ENCODE measurements at regions not wholly inside any gene's neighbourhood (a gene's known extent, or its start where the extent isn't known, plus 50 kb on each side); places are given as distances from the start of the nearest gene placed in this dataset.

- Histone ChIP-seq H3K4me2 (replicated peaks; ENCODE audit: extremely low read depth, low read length, poor library complexity, severe bottlenecking) (no peak overlapping the region), H2AFZ (ENCODE audit: insufficient read depth, low read depth, low read length, poor library complexity, severe bottlenecking) (no peak overlapping the region), H3K9ac (ENCODE audit: insufficient read depth, low read length, poor library complexity, severe bottlenecking) (no peak overlapping the region), H4K20me1 (ENCODE audit: insufficient read depth, low read length) (no peaks in the 10 kb centered on the region), H3K27ac (ENCODE audit: low read depth in 1 of 2, low read length in 2 of 2) (no peak overlapping the region), H3K27me3 (ENCODE audit: control insufficient read depth in 2 of 2, insufficient read depth in 2 of 2, low read length in 2 of 2) (no peaks in the 10 kb centered on the region), H3K79me2 (ENCODE audit: insufficient read depth, low read length) (no peaks in the 10 kb centered on the region), H3K9me3 (replicated peaks in 1 of 2; ENCODE audit: control insufficient read depth in 1 of 2, insufficient read depth in 1 of 2, low read length in 2 of 2) (peaks cover 0 to 5% of the 10 kb centered on the region in 2 donors), H3K4me1 (ENCODE audit: control insufficient read depth in 1 of 2, insufficient read depth in 2 of 2, low read length in 2 of 2) (no peaks in the 10 kb centered on the region), H3K36me3 (replicated peaks in 1 of 2; ENCODE audit: control insufficient read depth in 1 of 2, insufficient read depth in 2 of 2, low read length in 2 of 2) (no peaks in the 10 kb centered on the region), H3K4me3 (replicated peaks in 1 of 3; ENCODE audit: low read depth in 2 of 3, low read length in 3 of 3) (no peak overlapping the region)
- Mint-ChIP-seq H3K36me3 (no peaks in the 10 kb centered on the region), H3K9me3 (peaks cover 0 to 10% (median 7%) of the 10 kb centered on the region in 7 donors), H3K27ac (no peak overlapping the region), H3K4me3 (no peak overlapping the region), H3K4me1 (no peaks in the 10 kb centered on the region), H3K27me3 (ENCODE audit: low read depth in 3 of 3) (no peaks in the 10 kb centered on the region)
- intact Hi-C loops (cut with micrococcal nuclease), result no loop called here
- WGBS (ENCODE audit: insufficient coverage), result 100% methylated on average over 2 of the region's 4 CpGs
- no peak for DNase-seq
- TF ChIP-seq CTCF (IDR thresholded peaks at IDR 0.05), result no peak
These were observed 523.2 kb downstream of the NTRK2 start for GRCh38 chr9:85192750-85193149.

- H3K9me3 ChIP-seq (replicated peaks in 1 of 2; ENCODE audit: control insufficient read depth in 1 of 2, insufficient read depth in 1 of 2, low read length in 2 of 2), result no peaks in the 10 kb centered on the region
- H3K4me2 ChIP-seq (replicated peaks; ENCODE audit: extremely low read depth, low read length, poor library complexity, severe bottlenecking), result no peak overlapping the region
- TF ChIP-seq CTCF (IDR thresholded peaks at IDR 0.05), result no peak
- intact Hi-C loops (cut with micrococcal nuclease), result no loop called here
- H3K27ac ChIP-seq (ENCODE audit: low read depth in 1 of 2, low read length in 2 of 2), result no peak overlapping the region
- Mint-ChIP-seq H3K4me3 (no peak overlapping the region), H3K27ac (no peak overlapping the region), H3K9me3 (peaks cover 0 to 7% (median 2%) of the 10 kb centered on the region in 7 donors), H3K36me3 (no peaks in the 10 kb centered on the region), H3K4me1 (no peaks in the 10 kb centered on the region), H3K27me3 (ENCODE audit: low read depth in 3 of 3) (no peaks in the 10 kb centered on the region)
- no peaks in the 10 kb centered on the region for H3K27me3 ChIP-seq (ENCODE audit: control insufficient read depth in 2 of 2, insufficient read depth in 2 of 2, low read length in 2 of 2)
- DNase-seq, result no peak
- WGBS (ENCODE audit: insufficient coverage), result no CpG with 5 or more reads among the region's 2 CpGs
- no peaks in the 10 kb centered on the region for H3K4me1 ChIP-seq (ENCODE audit: control insufficient read depth in 1 of 2, insufficient read depth in 2 of 2, low read length in 2 of 2)
- no peaks in the 10 kb centered on the region for H3K79me2 ChIP-seq (ENCODE audit: insufficient read depth, low read length)
- no peaks in the 10 kb centered on the region for H3K36me3 ChIP-seq (replicated peaks in 1 of 2; ENCODE audit: control insufficient read depth in 1 of 2, insufficient read depth in 2 of 2, low read length in 2 of 2)
- no peaks in the 10 kb centered on the region for H4K20me1 ChIP-seq (ENCODE audit: insufficient read depth, low read length)
- no peak overlapping the region for H2AFZ ChIP-seq (ENCODE audit: insufficient read depth, low read depth, low read length, poor library complexity, severe bottlenecking)
- H3K4me3 ChIP-seq (replicated peaks in 1 of 3; ENCODE audit: low read depth in 2 of 3, low read length in 3 of 3), result no peak overlapping the region
- no peak overlapping the region for H3K9ac ChIP-seq (ENCODE audit: insufficient read depth, low read length, poor library complexity, severe bottlenecking)
These were observed 516.7 kb downstream of the NTRK2 start for GRCh38 chr9:85186218-85186585.

Data from CD14-positive monocyte (primary cell).